Tibial nerve (tissue), 3 donors: ENCODE measurements at regions not wholly inside any gene's neighbourhood (a gene's known extent, or its start where the extent isn't known, plus 50 kb on each side); places are given as distances from the start of the nearest gene placed in this dataset.

Experiments used
- POLR2A ChIP-seq, 2 donors: fragments of 450-650 bp; IDR thresholded peaks; one replicate each; pipeline ENCODE4 v1.6.1; 2017; ENCODE audit warnings: antibody characterized with exemption in 2 of 2, mild to moderate bottlenecking in 2 of 2, moderate library complexity in 2 of 2
- TF ChIP-seq, protein P1 (sequence below), 5 experiments: fragments of 200-600 bp in 3 of 5; fragments of 450-650 bp in 2 of 5; sonication (generic) in 3 of 5; IDR thresholded peaks; one replicate each; pipeline ENCODE4 v1.5.1; 2016 to 2019; ENCODE audit warnings: antibody characterized with exemption in 5 of 5, mild to moderate bottlenecking in 3 of 5, moderate library complexity in 2 of 5

DNA sequence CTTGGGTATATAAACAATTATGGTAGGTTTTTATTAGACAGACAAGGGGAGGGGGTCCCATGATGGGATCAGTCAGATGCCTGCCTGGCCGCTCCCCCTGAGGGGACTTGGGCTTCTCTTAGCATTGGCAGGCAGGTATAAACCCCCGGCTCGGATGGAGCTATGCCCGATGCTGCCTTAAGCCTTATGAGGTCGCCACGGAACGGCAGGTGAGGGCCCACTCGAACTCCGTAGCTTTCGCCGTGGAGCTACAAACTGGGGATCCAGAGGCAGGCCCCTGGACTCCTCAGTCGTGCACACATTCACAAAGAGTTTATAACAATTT lies 148.8 kb downstream of the TRIM27 start:
- TF ChIP-seq, protein P1, sequence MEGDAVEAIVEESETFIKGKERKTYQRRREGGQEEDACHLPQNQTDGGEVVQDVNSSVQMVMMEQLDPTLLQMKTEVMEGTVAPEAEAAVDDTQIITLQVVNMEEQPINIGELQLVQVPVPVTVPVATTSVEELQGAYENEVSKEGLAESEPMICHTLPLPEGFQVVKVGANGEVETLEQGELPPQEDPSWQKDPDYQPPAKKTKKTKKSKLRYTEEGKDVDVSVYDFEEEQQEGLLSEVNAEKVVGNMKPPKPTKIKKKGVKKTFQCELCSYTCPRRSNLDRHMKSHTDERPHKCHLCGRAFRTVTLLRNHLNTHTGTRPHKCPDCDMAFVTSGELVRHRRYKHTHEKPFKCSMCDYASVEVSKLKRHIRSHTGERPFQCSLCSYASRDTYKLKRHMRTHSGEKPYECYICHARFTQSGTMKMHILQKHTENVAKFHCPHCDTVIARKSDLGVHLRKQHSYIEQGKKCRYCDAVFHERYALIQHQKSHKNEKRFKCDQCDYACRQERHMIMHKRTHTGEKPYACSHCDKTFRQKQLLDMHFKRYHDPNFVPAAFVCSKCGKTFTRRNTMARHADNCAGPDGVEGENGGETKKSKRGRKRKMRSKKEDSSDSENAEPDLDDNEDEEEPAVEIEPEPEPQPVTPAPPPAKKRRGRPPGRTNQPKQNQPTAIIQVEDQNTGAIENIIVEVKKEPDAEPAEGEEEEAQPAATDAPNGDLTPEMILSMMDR (IDR thresholded peaks at IDR 0.05): no peak
- TF ChIP-seq POLR2A (IDR thresholded peaks at IDR 0.05): no peak
